ENCODE measurements at regions not wholly inside any gene's neighbourhood (a gene's known extent, or its start where the extent isn't known, plus 50 kb on each side); places are given as distances from the start of the nearest gene placed in this dataset.

DNA sequence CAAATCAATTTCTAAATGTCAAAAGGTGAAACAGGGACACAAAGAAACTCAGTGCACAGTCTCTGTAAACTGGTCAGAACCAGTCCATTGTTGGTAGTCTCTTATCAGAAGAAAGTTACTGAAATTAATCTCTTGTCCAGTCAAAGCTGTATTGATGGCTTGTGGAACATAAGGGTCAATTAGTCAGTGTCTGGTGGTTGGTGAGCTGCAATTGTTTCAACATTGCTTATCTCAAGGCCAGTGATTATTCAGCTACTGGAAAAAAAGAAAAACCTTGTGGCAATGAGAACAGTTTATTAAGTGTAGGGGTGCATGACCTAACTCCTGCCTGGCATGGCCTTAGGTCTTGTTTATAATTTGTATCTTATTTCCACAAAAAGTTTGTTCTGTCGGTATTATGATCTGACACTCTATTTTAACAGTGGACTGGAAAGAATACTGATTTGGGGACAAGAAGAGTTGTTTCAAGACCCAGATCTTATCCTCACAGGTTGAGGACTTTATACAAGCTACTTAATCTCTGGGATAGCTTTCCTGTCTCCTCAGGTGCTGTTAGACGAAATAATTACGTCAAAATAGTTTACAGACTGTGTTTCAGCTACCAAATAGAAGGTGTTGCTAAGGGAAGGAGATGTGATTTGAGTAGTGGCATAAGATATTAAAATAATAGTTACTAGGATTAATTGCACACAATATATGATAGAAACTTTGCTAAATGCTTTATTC, 520.0 kb upstream of the IRAK1BP1 start:
- no TSS peak for BruUV-seq (replicated peaks)
- ChIA-PET CTCF (no interaction called here), POLR2A (ENCODE audit: low non-redundant PET) (no interaction called here)
- Histone ChIP-seq H3K4me3 (ENCODE audit: low read depth, low read length, poor library complexity, severe bottlenecking) (no peak overlapping the region), H3K27ac (ENCODE audit: low read depth, low read length, poor library complexity, severe bottlenecking) (no peak overlapping the region), H3K27me3 (replicated peaks; ENCODE audit: insufficient read depth, low read depth, low read length, poor library complexity) (no peaks in the 10 kb centered on the region), H3K9me3 (ENCODE audit: low read depth, low read length, poor library complexity, severe bottlenecking) (no peaks in the 10 kb centered on the region), H3K36me3 (ENCODE audit: insufficient read depth, low read length, poor library complexity, severe bottlenecking) (no peaks in the 10 kb centered on the region), H3K4me1 (ENCODE audit: insufficient read depth, low read length, poor library complexity, severe bottlenecking) (no peaks in the 10 kb centered on the region)
- DNase-seq (ENCODE audit: low spot score), result no peak
- intact Hi-C loops (cut with micrococcal nuclease; ENCODE audit: unreplicated experiment), result no loop called here
- TF ChIP-seq EZH2 (IDR thresholded peaks at IDR 0.05; ENCODE audit: borderline replicate concordance, low read depth, low read length, poor library complexity, severe bottlenecking), result no peak
- TF ChIP-seq, protein P1, sequence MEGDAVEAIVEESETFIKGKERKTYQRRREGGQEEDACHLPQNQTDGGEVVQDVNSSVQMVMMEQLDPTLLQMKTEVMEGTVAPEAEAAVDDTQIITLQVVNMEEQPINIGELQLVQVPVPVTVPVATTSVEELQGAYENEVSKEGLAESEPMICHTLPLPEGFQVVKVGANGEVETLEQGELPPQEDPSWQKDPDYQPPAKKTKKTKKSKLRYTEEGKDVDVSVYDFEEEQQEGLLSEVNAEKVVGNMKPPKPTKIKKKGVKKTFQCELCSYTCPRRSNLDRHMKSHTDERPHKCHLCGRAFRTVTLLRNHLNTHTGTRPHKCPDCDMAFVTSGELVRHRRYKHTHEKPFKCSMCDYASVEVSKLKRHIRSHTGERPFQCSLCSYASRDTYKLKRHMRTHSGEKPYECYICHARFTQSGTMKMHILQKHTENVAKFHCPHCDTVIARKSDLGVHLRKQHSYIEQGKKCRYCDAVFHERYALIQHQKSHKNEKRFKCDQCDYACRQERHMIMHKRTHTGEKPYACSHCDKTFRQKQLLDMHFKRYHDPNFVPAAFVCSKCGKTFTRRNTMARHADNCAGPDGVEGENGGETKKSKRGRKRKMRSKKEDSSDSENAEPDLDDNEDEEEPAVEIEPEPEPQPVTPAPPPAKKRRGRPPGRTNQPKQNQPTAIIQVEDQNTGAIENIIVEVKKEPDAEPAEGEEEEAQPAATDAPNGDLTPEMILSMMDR (conservative IDR thresholded peaks at IDR 0.05; ENCODE audit: low read depth, low read length), result no peak

GRCh38 chr6:78353040-78353439, 514.3 kb upstream of the IRAK1BP1 start:
- ChIA-PET POLR2A (ENCODE audit: low non-redundant PET) (no interaction called here), CTCF (no interaction called here)
- no TSS peak for BruUV-seq (replicated peaks)
- no peak for DNase-seq (ENCODE audit: low spot score)
- Histone ChIP-seq H3K27me3 (replicated peaks; ENCODE audit: insufficient read depth, low read depth, low read length, poor library complexity) (no peaks in the 10 kb centered on the region), H3K27ac (ENCODE audit: low read depth, low read length, poor library complexity, severe bottlenecking) (no peak overlapping the region), H3K4me3 (ENCODE audit: low read depth, low read length, poor library complexity, severe bottlenecking) (no peak overlapping the region), H3K36me3 (ENCODE audit: insufficient read depth, low read length, poor library complexity, severe bottlenecking) (no peaks in the 10 kb centered on the region), H3K9me3 (ENCODE audit: low read depth, low read length, poor library complexity, severe bottlenecking) (peaks cover 5% of the 10 kb centered on the region), H3K4me1 (ENCODE audit: insufficient read depth, low read length, poor library complexity, severe bottlenecking) (no peaks in the 10 kb centered on the region)
- intact Hi-C loops (cut with micrococcal nuclease; ENCODE audit: unreplicated experiment), result no loop called here
- TF ChIP-seq, protein P1 (conservative IDR thresholded peaks at IDR 0.05; ENCODE audit: low read depth, low read length), result no peak
- TF ChIP-seq EZH2 (IDR thresholded peaks at IDR 0.05; ENCODE audit: borderline replicate concordance, low read depth, low read length, poor library complexity, severe bottlenecking), result no peak

DNA sequence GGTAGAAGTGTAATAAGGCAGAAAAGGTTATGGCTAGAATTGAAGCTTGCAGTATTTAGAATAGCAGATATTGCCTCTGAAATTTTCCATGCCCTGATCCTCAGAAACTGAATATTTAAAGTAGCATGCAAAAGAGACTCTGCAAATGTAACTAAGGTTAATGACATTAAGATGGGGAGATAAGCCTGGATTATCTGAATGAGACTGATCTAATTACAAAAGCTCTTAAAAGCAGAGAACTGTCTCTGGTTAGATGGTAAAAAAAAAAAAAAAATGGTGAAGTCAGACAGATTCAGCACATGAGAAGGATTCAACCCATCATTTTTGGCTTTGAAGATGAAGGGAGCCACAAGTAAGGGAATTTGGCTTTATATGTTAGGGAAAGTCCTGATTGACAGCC, 503.7 kb upstream of the IRAK1BP1 start:
- Histone ChIP-seq H3K27ac (ENCODE audit: low read depth, low read length, poor library complexity, severe bottlenecking) (no peak overlapping the region), H3K4me3 (ENCODE audit: low read depth, low read length, poor library complexity, severe bottlenecking) (no peak overlapping the region), H3K36me3 (ENCODE audit: insufficient read depth, low read length, poor library complexity, severe bottlenecking) (no peaks in the 10 kb centered on the region), H3K9me3 (ENCODE audit: low read depth, low read length, poor library complexity, severe bottlenecking) (peaks cover 3% of the 10 kb centered on the region), H3K4me1 (ENCODE audit: insufficient read depth, low read length, poor library complexity, severe bottlenecking) (no peaks in the 10 kb centered on the region), H3K27me3 (replicated peaks; ENCODE audit: insufficient read depth, low read depth, low read length, poor library complexity) (no peaks in the 10 kb centered on the region)
- no TSS peak for BruUV-seq (replicated peaks)
- intact Hi-C loops (cut with micrococcal nuclease; ENCODE audit: unreplicated experiment), result no loop called here
- no peak for TF ChIP-seq EZH2 (IDR thresholded peaks at IDR 0.05; ENCODE audit: borderline replicate concordance, low read depth, low read length, poor library complexity, severe bottlenecking)
- TF ChIP-seq, protein P1 (conservative IDR thresholded peaks at IDR 0.05; ENCODE audit: low read depth, low read length), result no peak
- POLR2A ChIA-PET (ENCODE audit: low non-redundant PET), result no interaction called here
- CTCF ChIA-PET, result no interaction called here
- no peak for DNase-seq (ENCODE audit: low spot score)
